NCI-H524 treated with DMSO at 0.1 percent for 48 hours (cell line): ENCODE measurements at regions not wholly inside any gene's neighbourhood (a gene's known extent, or its start where the extent isn't known, plus 50 kb on each side); places are given as distances from the start of the nearest gene placed in this dataset.

ENCODE experiments used
- DNase-seq: peaks from one replicate; lab custom pipeline; 2025; lab: John Stamatoyannopoulos, UW

DNA sequence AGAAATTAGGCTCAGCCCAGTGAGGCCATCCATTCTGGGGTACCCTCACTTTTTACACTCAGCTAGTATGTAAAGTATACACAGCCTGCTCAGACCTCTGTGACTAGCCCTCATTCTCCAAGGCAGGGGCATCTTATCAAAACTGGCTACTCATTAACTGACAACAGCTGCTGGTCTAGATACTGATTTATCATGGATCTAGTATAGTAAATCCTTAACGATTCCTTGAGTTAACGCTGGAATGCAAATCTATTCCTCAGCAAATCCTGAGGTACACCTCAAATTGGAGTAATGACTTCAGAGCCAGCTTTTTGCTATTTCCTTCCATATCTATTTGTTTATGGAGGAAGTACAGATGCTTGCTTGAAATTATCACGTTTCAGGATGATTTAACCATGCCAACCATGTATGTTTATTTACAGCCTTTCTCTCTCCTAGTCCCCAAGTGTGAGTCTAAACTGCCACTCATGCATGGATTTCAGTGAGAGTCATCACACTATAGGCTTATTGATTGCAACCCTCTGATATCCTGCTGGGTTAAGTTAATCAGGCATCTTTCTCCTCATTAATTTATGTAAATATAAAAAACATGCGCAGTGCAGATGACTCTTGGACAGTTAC, 70.2 kb upstream of the DOK6 start:
- no peak for DNase-seq

- DNase-seq = no peak
Observed at GRCh38 chr18:69349912-69350597, 50.6 kb upstream of the DOK6 start.
